Right lobe of liver (tissue), 6 donors: ENCODE measurements at regions not wholly inside any gene's neighbourhood (a gene's known extent, or its start where the extent isn't known, plus 50 kb on each side); places are given as distances from the start of the nearest gene placed in this dataset.

ENCODE experiments used
- ATAC-seq, 4 donors: fragments of 200-7000 bp; cut with Tn5 transposase; one replicate each; pipeline ENCODE4 v1.9.1; 2020; ENCODE audit warnings: mild to moderate bottlenecking in 4 of 4, moderate library complexity in 4 of 4
- DNase-seq, 3 donors: peaks; one replicate each; pipeline ENCODE4 v3.0.0-alpha.2; 2020
- H3K27ac ChIP-seq, 3 donors: fragments of 200-600 bp; one replicate each; pipeline ENCODE4 v1.8.0; 2022
- H3K27me3 ChIP-seq, 2 donors: fragments of 200-600 bp; one replicate each; pipeline ENCODE4 v1.8.0; 2022
- H3K36me3 ChIP-seq, 4 donors: fragments of 200-600 bp; sonication (generic) in 1 of 4; one replicate each; pipeline versions ENCODE4 v1.5.1 to v1.8.0; 2017 to 2022; ENCODE audit warnings: control low read depth in 1 of 4
- H3K4me1 ChIP-seq, 4 donors: fragments of 200-600 bp; sonication (generic) in 1 of 4; one replicate each; pipeline versions ENCODE4 v1.5.1 to v1.8.0; 2017 to 2022; ENCODE audit warnings: control low read depth in 1 of 4
- H3K4me3 ChIP-seq, 3 donors: fragments of 200-600 bp; one replicate each; pipeline ENCODE4 v1.8.0; 2022
- H3K9me3 ChIP-seq, 4 donors: fragments of 200-600 bp; sonication (generic) in 1 of 4; one replicate each; pipeline versions ENCODE4 v1.5.1 to v1.8.0; 2017 to 2022; ENCODE audit warnings: control low read depth in 1 of 4
- POLR2A ChIP-seq: fragments of 450-650 bp; IDR thresholded peaks from one replicate; pipeline ENCODE4 v1.6.1; 2017; ENCODE audit warnings: antibody characterized with exemption, mild to moderate bottlenecking
- WGBS: methylation state at CpG from one replicate; pipeline ENCODE4 v1.1.6; 2018; ENCODE audit warnings: low coverage, low lambda C conversion rate; ENCODE audit not compliant: insufficient coverage; ENCODE audit errors: missing lambda C conversion rate; 5-methylcytosine and 5-hydroxymethylcytosine counted together
- intact Hi-C, 2 donors: fragments of 100-400 bp; cut with DNase I; formaldehyde crosslinking; loops; one replicate each; pipeline versions ENCODE4 v1.11.2 to v1.14.1; 2022
- TF ChIP-seq, protein P1 (sequence below), 4 donors: fragments of 200-600 bp in 3 of 4; fragments of 450-650 bp in 1 of 4; IDR thresholded peaks; one replicate each; pipeline versions ENCODE4 v1.5.1 to v1.8.0; 2016 to 2022; ENCODE audit warnings: antibody characterized with exemption in 4 of 4, mild to moderate bottlenecking in 2 of 4
- donor health status: DM: no; HTN: yes; CAD: no.
- donor health status: DM: no; HTN: no; CAD: no.
- donor health status: DM: no; HTN: no; CAD: no.
- donor health status: DM: no; HTN: yes; CAD: no.
- donor health status: DM: no; HTN: yes; CAD: no.

DNA sequence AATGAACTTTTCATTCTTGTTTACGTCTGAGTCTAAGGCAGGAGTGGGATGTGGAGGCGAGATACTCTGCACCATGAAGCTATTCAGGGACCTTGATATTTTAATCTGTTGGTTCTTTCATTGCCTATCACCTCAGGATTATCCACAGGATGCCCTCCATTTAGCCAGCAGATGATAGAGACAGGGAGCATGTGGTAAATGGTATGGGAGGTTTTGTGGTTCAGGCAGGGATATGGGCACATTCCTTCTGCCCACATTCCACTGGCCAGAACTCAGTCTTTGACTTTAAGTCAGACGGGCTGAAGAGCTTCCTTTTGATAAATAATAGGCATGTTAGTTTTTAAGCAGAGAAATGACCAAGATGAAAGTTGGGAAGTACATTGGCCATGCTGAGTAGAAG lies 548.0 kb upstream of the CCDC54 start:
- H3K4me3 ChIP-seq, result no peak overlapping the region
- no peak for DNase-seq
- no peaks in the 10 kb centered on the region for H3K27me3 ChIP-seq
- ATAC-seq, result no peak
- WGBS, result 28% methylated on average over 3 of the region's 3 CpGs
- no peaks in the 10 kb centered on the region for H3K36me3 ChIP-seq
- intact Hi-C loops, result no loop called here
- TF ChIP-seq, protein P1, sequence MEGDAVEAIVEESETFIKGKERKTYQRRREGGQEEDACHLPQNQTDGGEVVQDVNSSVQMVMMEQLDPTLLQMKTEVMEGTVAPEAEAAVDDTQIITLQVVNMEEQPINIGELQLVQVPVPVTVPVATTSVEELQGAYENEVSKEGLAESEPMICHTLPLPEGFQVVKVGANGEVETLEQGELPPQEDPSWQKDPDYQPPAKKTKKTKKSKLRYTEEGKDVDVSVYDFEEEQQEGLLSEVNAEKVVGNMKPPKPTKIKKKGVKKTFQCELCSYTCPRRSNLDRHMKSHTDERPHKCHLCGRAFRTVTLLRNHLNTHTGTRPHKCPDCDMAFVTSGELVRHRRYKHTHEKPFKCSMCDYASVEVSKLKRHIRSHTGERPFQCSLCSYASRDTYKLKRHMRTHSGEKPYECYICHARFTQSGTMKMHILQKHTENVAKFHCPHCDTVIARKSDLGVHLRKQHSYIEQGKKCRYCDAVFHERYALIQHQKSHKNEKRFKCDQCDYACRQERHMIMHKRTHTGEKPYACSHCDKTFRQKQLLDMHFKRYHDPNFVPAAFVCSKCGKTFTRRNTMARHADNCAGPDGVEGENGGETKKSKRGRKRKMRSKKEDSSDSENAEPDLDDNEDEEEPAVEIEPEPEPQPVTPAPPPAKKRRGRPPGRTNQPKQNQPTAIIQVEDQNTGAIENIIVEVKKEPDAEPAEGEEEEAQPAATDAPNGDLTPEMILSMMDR (IDR thresholded peaks at IDR 0.05), result no peak
- no peak for TF ChIP-seq POLR2A
- no peaks in the 10 kb centered on the region for H3K9me3 ChIP-seq
- H3K4me1 ChIP-seq, result no peaks in the 10 kb centered on the region
- H3K27ac ChIP-seq, result no peak overlapping the region

DNA sequence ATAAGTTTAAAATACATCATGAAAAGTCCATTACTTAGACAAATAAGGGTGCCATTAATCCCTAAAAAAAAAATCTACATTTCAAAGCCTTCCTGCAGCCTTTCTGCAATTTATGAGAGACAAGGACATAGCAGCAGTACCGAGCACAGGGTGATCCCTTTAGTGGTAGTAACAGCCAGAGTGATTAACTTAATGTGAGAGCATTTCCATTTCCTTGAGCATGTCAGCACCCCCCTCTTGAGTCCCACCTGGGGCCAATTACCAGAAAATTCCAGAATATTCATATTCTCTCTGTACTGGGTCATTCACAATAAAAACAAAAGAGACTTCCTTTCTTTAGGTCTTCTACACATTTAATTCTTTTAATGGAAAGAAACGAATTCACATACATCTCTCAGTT lies 546.9 kb upstream of the CCDC54 start:
- no peak for ATAC-seq
- H3K36me3 ChIP-seq, result no peaks in the 10 kb centered on the region
- no peak for DNase-seq
- no peak overlapping the region for H3K27ac ChIP-seq
- no peaks in the 10 kb centered on the region for H3K27me3 ChIP-seq
- intact Hi-C loops, result no loop called here
- WGBS, result 42% methylated on average over 2 of the region's 2 CpGs
- H3K4me3 ChIP-seq, result no peak overlapping the region
- H3K9me3 ChIP-seq, result no peaks in the 10 kb centered on the region
- TF ChIP-seq, protein P1 (IDR thresholded peaks at IDR 0.05), result no peak
- no peak for TF ChIP-seq POLR2A
- no peaks in the 10 kb centered on the region for H3K4me1 ChIP-seq

DNA sequence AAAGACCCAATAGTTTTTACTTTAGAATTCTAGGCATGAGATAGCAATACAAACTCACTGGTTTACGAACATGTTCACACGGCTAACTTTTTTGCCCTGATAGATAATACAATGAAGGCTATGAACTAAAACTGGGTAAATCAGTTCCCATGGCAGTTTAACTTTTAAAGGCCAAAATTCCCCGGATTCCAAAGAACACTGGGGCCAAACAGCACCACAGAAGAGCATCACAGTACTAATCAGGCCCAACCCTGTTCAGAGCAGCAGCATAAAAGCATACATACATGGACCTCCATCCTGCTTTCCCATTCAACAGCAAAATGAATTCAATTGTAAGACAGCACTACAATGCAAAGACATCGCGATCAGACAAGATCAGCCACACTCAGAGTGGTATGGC lies 540.3 kb upstream of the CCDC54 start:
- ATAC-seq, result no peak
- H3K9me3 ChIP-seq, result no peaks in the 10 kb centered on the region
- H3K4me3 ChIP-seq, result no peak overlapping the region
- H3K27me3 ChIP-seq, result no peaks in the 10 kb centered on the region
- no peaks in the 10 kb centered on the region for H3K4me1 ChIP-seq
- H3K27ac ChIP-seq, result no peak overlapping the region
- H3K36me3 ChIP-seq, result no peaks in the 10 kb centered on the region
- no peak for TF ChIP-seq POLR2A
- TF ChIP-seq, protein P1 (IDR thresholded peaks at IDR 0.05), result no peak
- intact Hi-C loops, result no loop called here
- WGBS, result 45% methylated on average over 4 of the region's 5 CpGs
- no peak for DNase-seq

DNA sequence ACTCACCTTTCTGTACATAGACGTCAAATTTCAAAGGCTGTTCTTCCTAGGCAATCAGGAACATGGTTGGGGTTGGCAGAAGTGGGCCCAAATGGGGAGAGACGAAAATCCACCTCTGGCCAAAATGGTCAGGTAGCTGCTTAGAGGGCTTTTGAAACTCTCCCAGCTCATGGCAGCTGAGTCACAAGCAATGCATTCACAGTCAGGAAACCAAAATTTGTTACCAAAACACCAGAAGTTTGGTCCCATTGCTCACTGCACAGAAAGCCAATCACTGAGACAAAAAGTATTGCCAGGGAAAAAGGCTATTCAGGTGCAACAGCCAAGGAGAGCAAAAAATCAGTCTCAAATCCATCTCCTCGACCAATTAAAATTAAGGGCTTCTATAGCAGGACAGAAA lies 539.6 kb upstream of the CCDC54 start:
- no peak for DNase-seq
- ATAC-seq, result no peak
- TF ChIP-seq, protein P1 (IDR thresholded peaks at IDR 0.05), result no peak
- no peak for TF ChIP-seq POLR2A
- 34% methylated on average over 3 of the region's 3 CpGs for WGBS
- intact Hi-C loops, result no loop called here
- Histone ChIP-seq H3K27me3 (no peaks in the 10 kb centered on the region), H3K4me1 (no peaks in the 10 kb centered on the region), H3K9me3 (no peaks in the 10 kb centered on the region), H3K4me3 (no peak overlapping the region), H3K36me3 (no peaks in the 10 kb centered on the region), H3K27ac (no peak overlapping the region)
